ENCODE measurements at regions not wholly inside any gene's neighbourhood (a gene's known extent, or its start where the extent isn't known, plus 50 kb on each side); places are given as distances from the start of the nearest gene placed in this dataset.

DNA sequence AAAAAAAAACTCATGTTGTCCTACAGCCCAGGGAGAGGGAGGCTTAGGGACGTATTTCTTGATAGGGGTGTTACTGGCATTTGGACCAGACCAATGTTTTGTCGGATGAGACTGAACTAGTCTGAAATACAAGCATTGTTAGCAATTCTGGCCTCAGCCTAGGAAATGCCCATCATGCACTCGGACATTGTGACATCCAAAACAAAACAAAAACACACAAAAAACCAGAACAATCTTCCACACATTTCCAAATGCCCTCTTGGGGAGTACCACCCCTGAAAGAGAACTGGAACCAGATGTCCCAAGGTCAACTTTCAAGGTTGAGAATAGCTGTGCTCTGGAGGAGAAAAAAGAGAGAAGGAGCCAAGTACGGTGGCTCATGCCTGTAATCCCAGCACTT is 299.1 kb upstream of the JARID2 start:
- H3K36me3 Mint-ChIP-seq (ENCODE audit: insufficient read depth in 1 of 3, low read depth in 3 of 3) = no peaks in the 10 kb centered on the region
- H4K91ac ChIP-seq (ENCODE audit: insufficient read length, low read depth, low read length) = no peak overlapping the region
- no peak overlapping the region for H2AFZ ChIP-seq (ENCODE audit: low read length)
- H3K27me3 ChIP-seq (ENCODE audit: insufficient read depth, low read length) = no peaks in the 10 kb centered on the region
- H3K79me2 ChIP-seq (ENCODE audit: insufficient read depth, low read length) = 0 out of 2 replicates have a peak, but pooled peaks cover 2% of the 10 kb centered on the region
- no peaks in the 10 kb centered on the region for H3K9me3 ChIP-seq (ENCODE audit: control insufficient read depth, low read depth, low read length)
- peak overlapping the region in 1 of 3 experiments; percentile 26; a peak in 2 of 7 replicates for H3K27ac Mint-ChIP-seq
- H3K27ac ChIP-seq (ENCODE audit: insufficient read length, low read depth, low read length) = no peak overlapping the region
- H3K23ac ChIP-seq (ENCODE audit: insufficient read length, low read depth, low read length) = no peak overlapping the region
- no peak overlapping the region for H3K9ac ChIP-seq (ENCODE audit: extremely low read depth, insufficient read length, low read length)
- no peak overlapping the region for H3K14ac ChIP-seq (ENCODE audit: insufficient read depth, low read length)
- no peak overlapping the region for H3K56ac ChIP-seq (ENCODE audit: insufficient read length, low read depth, low read length)
- WGBS (ENCODE audit: extremely low coverage, insufficient read length, low lambda C conversion rate) = no CpG with 5 or more reads among the region's 4 CpGs
- H3K9me3 Mint-ChIP-seq = no peaks in the 10 kb centered on the region; a peak in 1 of 5 replicates
- no peak overlapping the region for H3K18ac ChIP-seq (ENCODE audit: insufficient read length, low read depth, low read length)
- H2AK5ac ChIP-seq (ENCODE audit: insufficient read length, low read length) = no peak overlapping the region
- no peaks in the 10 kb centered on the region for H4K20me1 ChIP-seq (ENCODE audit: control insufficient read depth, insufficient read depth, insufficient read length)
- no peaks in the 10 kb centered on the region; the same call in 1 of the 2 replicates for H3K4me1 ChIP-seq (ENCODE audit: insufficient read depth, low read length)
- no peaks in the 10 kb centered on the region for H3K79me1 ChIP-seq (ENCODE audit: insufficient read depth, low read depth, low read length, poor library complexity, severe bottlenecking)
- no peak for DNase-seq
- peaks cover 2 to 11% of the 10 kb centered on the region in 2 experiments; a peak in 1 of 4 replicates for H3K4me1 Mint-ChIP-seq
- H2BK20ac ChIP-seq (ENCODE audit: low read depth, low read length, poor library complexity, severe bottlenecking) = no peak overlapping the region
- H3K4me3 Mint-ChIP-seq = no peak overlapping the region; a peak in 1 of 5 replicates
- no peak overlapping the region for H2BK5ac ChIP-seq (ENCODE audit: insufficient read length, low read length)
- no peak overlapping the region for H2BK12ac ChIP-seq (ENCODE audit: insufficient read length, low read depth, low read length)
- no peak overlapping the region for H4K5ac ChIP-seq (ENCODE audit: insufficient read length, low read depth, low read length)
- H3K23me2 ChIP-seq (ENCODE audit: insufficient read length, low read depth, low read length, poor library complexity, severe bottlenecking) = no peaks in the 10 kb centered on the region
- H2BK120ac ChIP-seq (ENCODE audit: low read depth, low read length, poor library complexity, severe bottlenecking) = no peak overlapping the region
- H3K4me2 ChIP-seq (ENCODE audit: insufficient read depth, insufficient read length, low read length) = no peak overlapping the region
- no peak overlapping the region for H4K8ac ChIP-seq (replicated peaks; ENCODE audit: insufficient read length, low read depth, low read length)
- H3K4ac ChIP-seq (ENCODE audit: low read depth, low read length) = no peak overlapping the region
- no peak overlapping the region for H3T11ph ChIP-seq (ENCODE audit: low read length)
- H3K27me3 Mint-ChIP-seq (ENCODE audit: low read depth) = no peaks in the 10 kb centered on the region; the same call in 1 of the 2 replicates
- TF ChIP-seq, protein P1, sequence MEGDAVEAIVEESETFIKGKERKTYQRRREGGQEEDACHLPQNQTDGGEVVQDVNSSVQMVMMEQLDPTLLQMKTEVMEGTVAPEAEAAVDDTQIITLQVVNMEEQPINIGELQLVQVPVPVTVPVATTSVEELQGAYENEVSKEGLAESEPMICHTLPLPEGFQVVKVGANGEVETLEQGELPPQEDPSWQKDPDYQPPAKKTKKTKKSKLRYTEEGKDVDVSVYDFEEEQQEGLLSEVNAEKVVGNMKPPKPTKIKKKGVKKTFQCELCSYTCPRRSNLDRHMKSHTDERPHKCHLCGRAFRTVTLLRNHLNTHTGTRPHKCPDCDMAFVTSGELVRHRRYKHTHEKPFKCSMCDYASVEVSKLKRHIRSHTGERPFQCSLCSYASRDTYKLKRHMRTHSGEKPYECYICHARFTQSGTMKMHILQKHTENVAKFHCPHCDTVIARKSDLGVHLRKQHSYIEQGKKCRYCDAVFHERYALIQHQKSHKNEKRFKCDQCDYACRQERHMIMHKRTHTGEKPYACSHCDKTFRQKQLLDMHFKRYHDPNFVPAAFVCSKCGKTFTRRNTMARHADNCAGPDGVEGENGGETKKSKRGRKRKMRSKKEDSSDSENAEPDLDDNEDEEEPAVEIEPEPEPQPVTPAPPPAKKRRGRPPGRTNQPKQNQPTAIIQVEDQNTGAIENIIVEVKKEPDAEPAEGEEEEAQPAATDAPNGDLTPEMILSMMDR (conservative IDR thresholded peaks at IDR 0.05) = no peak
- H2BK15ac ChIP-seq (ENCODE audit: low read depth, low read length) = no peak overlapping the region
